Mesendoderm (in vitro differentiated cells): ENCODE measurements at regions not wholly inside any gene's neighbourhood (a gene's known extent, or its start where the extent isn't known, plus 50 kb on each side); places are given as distances from the start of the nearest gene placed in this dataset.

Source experiments
- DNase-seq: peaks from one replicate; pipeline ENCODE4 v3.0.0; 2013
- H2AK5ac ChIP-seq: 2 replicates; pipeline ENCODE4 v1.6.1; 2013; ENCODE audit warnings: low read length, inconsistent platforms
- H2BK120ac ChIP-seq: 2 replicates; pipeline ENCODE4 v1.6.1; 2013; ENCODE audit warnings: low read depth, mild to moderate bottlenecking, low read length, moderate library complexity, mixed read lengths
- H2BK15ac ChIP-seq: replicated peaks from 2 replicates; pipeline ENCODE4 v1.6.1; 2013; ENCODE audit warnings: low read depth, mild to moderate bottlenecking, moderate library complexity
- H2BK5ac ChIP-seq: 2 replicates; pipeline ENCODE4 v1.6.1; 2013; ENCODE audit warnings: low read length, inconsistent platforms
- H3K18ac ChIP-seq: 2 replicates; pipeline ENCODE4 v1.6.1; 2013; ENCODE audit warnings: mild to moderate bottlenecking, low read length, mixed read lengths
- H3K23ac ChIP-seq: one replicate; pipeline ENCODE4 v1.6.1; 2013; ENCODE audit warnings: low read length
- H3K27ac ChIP-seq: 2 replicates; pipeline ENCODE4 v1.5.1; 2013; ENCODE audit warnings: low read depth, mild to moderate bottlenecking, inconsistent platforms, low read length, moderate library complexity
- H3K27me3 ChIP-seq: 2 replicates; pipeline ENCODE4 v1.6.1; 2013; ENCODE audit warnings: low read length, control low read depth, mild to moderate bottlenecking, inconsistent platforms; ENCODE audit not compliant: insufficient read depth, poor library complexity
- H3K36me3 ChIP-seq: 2 replicates; pipeline ENCODE4 v1.6.1; 2013; ENCODE audit warnings: low read length, inconsistent platforms; ENCODE audit not compliant: control insufficient read depth, insufficient read depth
- H3K4ac ChIP-seq: one replicate; pipeline ENCODE4 v1.6.1; 2013; ENCODE audit warnings: low read depth, mild to moderate bottlenecking, low read length, moderate library complexity
- H3K4me1 ChIP-seq: 2 replicates; pipeline ENCODE4 v1.6.1; 2013; ENCODE audit warnings: low read depth, low read length, inconsistent platforms; ENCODE audit not compliant: control insufficient read depth
- H3K4me2 ChIP-seq: 2 replicates; pipeline ENCODE4 v1.6.1; 2013; ENCODE audit warnings: low read length
- H3K4me3 ChIP-seq: 2 replicates; pipeline ENCODE4 v1.5.1; 2013; ENCODE audit warnings: mild to moderate bottlenecking, low read length
- H3K56ac ChIP-seq: one replicate; pipeline ENCODE4 v1.6.1; 2013; ENCODE audit warnings: low read length
- H3K79me1 ChIP-seq: 2 replicates; pipeline ENCODE4 v1.6.1; 2013; ENCODE audit warnings: low read length, inconsistent platforms
- H3K79me2 ChIP-seq: 2 replicates; pipeline ENCODE4 v1.6.1; 2013; ENCODE audit warnings: mild to moderate bottlenecking, low read length; ENCODE audit not compliant: control insufficient read depth, insufficient read depth
- H3K9ac ChIP-seq: 2 replicates; pipeline ENCODE4 v1.6.1; 2013; ENCODE audit warnings: low read length, inconsistent platforms
- H4K5ac ChIP-seq: one replicate; pipeline ENCODE4 v1.6.1; 2013; ENCODE audit warnings: low read length
- H4K8ac ChIP-seq: one replicate; pipeline ENCODE4 v1.6.1; 2013; ENCODE audit warnings: low read depth, mild to moderate bottlenecking, control low read depth, low read length, moderate library complexity
- WGBS: extraction: QIAGEN DNeasy Blood & Tissue Kit; methylation state at CpG from one replicate; pipeline ENCODE4 v1.1.7; 2013; ENCODE audit warnings: low lambda C conversion rate, missing lambda C conversion rate; ENCODE audit not compliant: insufficient coverage; ENCODE audit errors: extremely low coverage; 5-methylcytosine and 5-hydroxymethylcytosine counted together

DNA sequence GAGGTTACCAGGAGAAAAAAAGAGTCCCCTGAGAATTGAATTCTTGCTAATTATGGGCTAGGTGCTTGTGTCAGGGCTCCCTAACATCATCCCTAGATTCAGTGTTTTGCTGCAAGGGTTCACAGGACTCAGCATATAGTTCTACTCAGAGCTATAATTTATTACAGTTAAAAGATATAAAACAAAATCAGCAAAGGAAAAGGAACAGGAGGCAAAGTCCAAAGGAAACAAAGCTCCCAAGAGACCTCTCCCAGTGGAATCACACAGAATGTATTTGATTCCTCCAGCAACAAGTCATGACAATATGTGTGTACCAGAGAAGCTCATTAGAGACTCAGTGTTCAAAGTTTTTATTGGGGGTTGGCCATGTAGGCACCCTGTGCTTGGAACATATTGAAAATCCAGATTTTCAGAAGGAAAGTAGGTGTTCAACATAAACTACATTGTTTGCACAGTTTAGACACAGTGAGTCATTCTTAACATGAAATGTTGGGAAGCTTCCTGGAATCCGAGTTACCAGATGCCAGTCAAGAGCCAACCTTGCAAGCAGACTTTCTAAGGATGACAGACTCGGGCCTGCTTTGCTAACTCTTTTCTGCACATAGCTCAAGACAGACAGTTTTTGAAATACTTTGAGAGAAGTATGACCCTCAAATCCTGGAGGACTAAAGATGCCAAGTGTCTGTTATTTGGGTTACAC lies 311.3 kb upstream of the EMCN start:
- no peak for DNase-seq
- no peaks in the 10 kb centered on the region for H3K36me3 ChIP-seq
- H3K79me2 ChIP-seq = no peaks in the 10 kb centered on the region
- no peak overlapping the region for H2AK5ac ChIP-seq
- H2BK15ac ChIP-seq = no peak overlapping the region
- no peak overlapping the region for H3K18ac ChIP-seq
- H3K23ac ChIP-seq = no peak overlapping the region
- H2BK5ac ChIP-seq = no peak overlapping the region
- H3K27me3 ChIP-seq = no peaks in the 10 kb centered on the region
- WGBS = no CpG with 5 or more reads among the region's 2 CpGs
- H3K56ac ChIP-seq = no peak overlapping the region
- no peak overlapping the region for H3K9ac ChIP-seq
- peaks cover 1% of the 10 kb centered on the region for H3K4me1 ChIP-seq
- H2BK120ac ChIP-seq = no peak overlapping the region
- H3K4me3 ChIP-seq = no peak overlapping the region
- no peak overlapping the region for H3K27ac ChIP-seq
- no peak overlapping the region for H4K5ac ChIP-seq
- no peak overlapping the region for H4K8ac ChIP-seq
- no peaks in the 10 kb centered on the region for H3K79me1 ChIP-seq
- no peak overlapping the region for H3K4ac ChIP-seq
- H3K4me2 ChIP-seq = no peak overlapping the region

- H3K79me2 ChIP-seq = no peaks in the 10 kb centered on the region
- no peak overlapping the region for H2BK15ac ChIP-seq
- DNase-seq = peak; percentile 11
- WGBS = no CpG with 5 or more reads among the region's 3 CpGs
- no peak overlapping the region for H2BK5ac ChIP-seq
- no peak overlapping the region for H2AK5ac ChIP-seq
- H3K27me3 ChIP-seq = no peaks in the 10 kb centered on the region
- no peak overlapping the region for H3K56ac ChIP-seq
- no peak overlapping the region for H3K27ac ChIP-seq
- H3K4me3 ChIP-seq = no peak overlapping the region
- H3K4ac ChIP-seq = no peak overlapping the region
- H4K5ac ChIP-seq = no peak overlapping the region
- H3K79me1 ChIP-seq = no peaks in the 10 kb centered on the region
- H4K8ac ChIP-seq = no peak overlapping the region
- H3K18ac ChIP-seq = no peak overlapping the region
- H3K4me1 ChIP-seq = peaks cover 1% of the 10 kb centered on the region
- H3K23ac ChIP-seq = no peak overlapping the region
- H3K9ac ChIP-seq = no peak overlapping the region
- no peak overlapping the region for H3K4me2 ChIP-seq
- H3K36me3 ChIP-seq = no peaks in the 10 kb centered on the region
- no peak overlapping the region for H2BK120ac ChIP-seq
Measured at GRCh38 chr4:100828364-100828763, 310.5 kb upstream of the EMCN start.

- Histone ChIP-seq H3K4me1 (peaks cover 1% of the 10 kb centered on the region), H3K23ac (no peak overlapping the region), H3K9ac (no peak overlapping the region), H3K27me3 (no peaks in the 10 kb centered on the region), H3K56ac (no peak overlapping the region), H2AK5ac (no peak overlapping the region), H3K27ac (no peak overlapping the region), H3K36me3 (no peaks in the 10 kb centered on the region), H3K4me3 (no peak overlapping the region), H4K8ac (no peak overlapping the region), H3K18ac (no peak overlapping the region), H4K5ac (no peak overlapping the region), H3K79me1 (no peaks in the 10 kb centered on the region), H2BK15ac (no peak overlapping the region), H3K79me2 (no peaks in the 10 kb centered on the region), H3K4me2 (no peak overlapping the region), H2BK120ac (no peak overlapping the region), H3K4ac (no peak overlapping the region), H2BK5ac (no peak overlapping the region)
- DNase-seq = no peak
Measured at GRCh38 chr4:100827756-100828155, 309.9 kb upstream of the EMCN start.

DNA sequence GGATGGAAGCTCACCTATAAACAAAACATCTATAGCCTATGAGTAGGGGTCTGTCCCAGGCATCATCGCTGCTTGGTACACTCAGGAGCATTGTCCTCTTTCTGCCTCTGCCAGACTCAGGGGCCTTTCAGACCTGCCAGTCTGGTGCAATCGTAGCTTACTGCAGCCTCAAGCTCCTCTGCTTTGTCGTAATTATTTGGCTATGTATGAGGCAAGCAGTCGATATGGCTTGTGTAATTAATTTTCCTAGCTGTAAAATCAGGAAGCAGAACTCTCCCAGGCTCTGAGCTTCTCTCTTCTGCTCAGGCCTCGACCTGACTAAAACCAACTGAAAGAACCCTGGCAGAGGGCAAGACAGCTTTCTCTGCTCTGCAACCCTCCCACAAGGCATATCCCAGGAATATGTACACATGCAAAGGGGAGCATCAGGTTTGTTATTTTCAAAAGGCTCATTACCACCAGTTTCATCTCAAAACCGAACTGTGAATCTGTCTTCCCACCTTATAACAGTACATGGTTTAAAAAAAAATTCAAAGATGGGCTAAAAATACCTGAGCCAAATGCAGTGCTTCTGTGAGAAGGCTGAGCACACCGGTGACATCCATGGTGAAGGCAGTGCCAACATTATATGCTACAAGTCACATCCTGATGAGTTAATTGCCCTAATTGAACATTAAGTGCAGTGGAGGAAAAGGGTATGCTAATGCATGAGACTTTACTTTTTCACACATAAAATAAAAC lies 309.2 kb upstream of the EMCN start:
- no peak overlapping the region for H3K4me3 ChIP-seq
- no peak overlapping the region for H3K27ac ChIP-seq
- H2BK5ac ChIP-seq = no peak overlapping the region
- no peak overlapping the region for H3K23ac ChIP-seq
- H2BK15ac ChIP-seq = no peak overlapping the region
- peaks cover 1% of the 10 kb centered on the region for H3K4me1 ChIP-seq
- H3K79me2 ChIP-seq = no peaks in the 10 kb centered on the region
- no peaks in the 10 kb centered on the region for H3K27me3 ChIP-seq
- no peak overlapping the region for H3K4me2 ChIP-seq
- H4K8ac ChIP-seq = no peak overlapping the region
- H3K36me3 ChIP-seq = no peaks in the 10 kb centered on the region
- no peak overlapping the region for H2AK5ac ChIP-seq
- H3K4ac ChIP-seq = no peak overlapping the region
- no peak overlapping the region for H4K5ac ChIP-seq
- no peak overlapping the region for H3K18ac ChIP-seq
- no peak overlapping the region for H3K9ac ChIP-seq
- no CpG with 5 or more reads among the region's 7 CpGs for WGBS
- no peak for DNase-seq
- H3K56ac ChIP-seq = no peak overlapping the region
- no peaks in the 10 kb centered on the region for H3K79me1 ChIP-seq
- no peak overlapping the region for H2BK120ac ChIP-seq

GRCh38 chr4:100826067-100826466 lies 308.2 kb upstream of the EMCN start:
- no peak overlapping the region for H3K27ac ChIP-seq
- no peak overlapping the region for H4K8ac ChIP-seq
- H3K9ac ChIP-seq = no peak overlapping the region
- no peak overlapping the region for H3K4me3 ChIP-seq
- no peak overlapping the region for H3K4me2 ChIP-seq
- no peak overlapping the region for H3K4ac ChIP-seq
- H2BK120ac ChIP-seq = no peak overlapping the region
- no peaks in the 10 kb centered on the region for H3K79me2 ChIP-seq
- DNase-seq = peak; percentile 73
- H3K56ac ChIP-seq = no peak overlapping the region
- H3K4me1 ChIP-seq = no peaks in the 10 kb centered on the region
- H2BK5ac ChIP-seq = no peak overlapping the region
- no peaks in the 10 kb centered on the region for H3K27me3 ChIP-seq
- no peak overlapping the region for H3K23ac ChIP-seq
- H3K79me1 ChIP-seq = no peaks in the 10 kb centered on the region
- H2BK15ac ChIP-seq = no peak overlapping the region
- no peak overlapping the region for H2AK5ac ChIP-seq
- no peak overlapping the region for H3K18ac ChIP-seq
- H4K5ac ChIP-seq = no peak overlapping the region
- H3K36me3 ChIP-seq = no peaks in the 10 kb centered on the region

DNA sequence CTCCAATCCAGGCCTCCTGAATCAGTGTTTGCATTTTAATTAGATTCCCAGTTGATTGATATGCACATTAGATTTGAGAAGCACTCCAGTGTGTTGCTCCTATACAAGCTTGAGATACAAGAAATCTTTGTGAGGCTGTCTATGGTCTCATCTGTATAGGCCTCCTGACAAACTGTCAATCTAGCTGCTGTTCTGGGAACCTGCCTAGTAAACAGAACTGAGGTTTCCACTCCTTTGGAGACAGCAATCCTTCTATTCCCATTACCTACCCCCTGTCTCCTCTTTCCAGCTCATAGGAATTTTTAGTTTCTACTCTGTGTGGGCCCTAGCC lies 306.1 kb upstream of the EMCN start:
- DNase-seq = no peak
- H3K23ac ChIP-seq = no peak overlapping the region
- H3K4me2 ChIP-seq = no peak overlapping the region
- no peak overlapping the region for H3K4ac ChIP-seq
- no peaks in the 10 kb centered on the region for H3K4me1 ChIP-seq
- H3K27me3 ChIP-seq = no peaks in the 10 kb centered on the region
- no peak overlapping the region for H3K56ac ChIP-seq
- H3K9ac ChIP-seq = no peak overlapping the region
- no peak overlapping the region for H2BK120ac ChIP-seq
- no peak overlapping the region for H2BK5ac ChIP-seq
- no peak overlapping the region for H3K18ac ChIP-seq
- H3K4me3 ChIP-seq = no peak overlapping the region
- no peaks in the 10 kb centered on the region for H3K79me2 ChIP-seq
- no peak overlapping the region for H2AK5ac ChIP-seq
- H3K36me3 ChIP-seq = no peaks in the 10 kb centered on the region
- no peak overlapping the region for H3K27ac ChIP-seq
- no peak overlapping the region for H4K8ac ChIP-seq
- H2BK15ac ChIP-seq = peak overlapping the region; percentile 15
- H3K79me1 ChIP-seq = no peaks in the 10 kb centered on the region
- H4K5ac ChIP-seq = no peak overlapping the region
